DMS114 treated with DMSO at 0.1 percent for 48 hours (cell line): ENCODE measurements at regions not wholly inside any gene's neighbourhood (a gene's known extent, or its start where the extent isn't known, plus 50 kb on each side); places are given as distances from the start of the nearest gene placed in this dataset.

ENCODE experiments used
- DNase-seq: peaks from one replicate; lab custom pipeline; 2025; ENCODE audit not compliant: unreplicated experiment; lab: John Stamatoyannopoulos, UW

- DNase-seq, result no peak
These were observed 97.1 kb downstream of the JCAD start for GRCh38 chr10:29962166-29962850.

GRCh38 chr10:29961351-29961750 is 98.0 kb downstream of the JCAD start:
- no peak for DNase-seq

- no peak for DNase-seq
These were observed 99.1 kb downstream of the JCAD start for GRCh38 chr10:29960261-29960660.

GRCh38 chr10:29959586-29959985 is 99.8 kb downstream of the JCAD start:
- no peak for DNase-seq

GRCh38 chr10:29958440-29958839 is 100.9 kb downstream of the JCAD start:
- DNase-seq, result no peak

- no peak for DNase-seq
These were observed 101.5 kb downstream of the JCAD start for GRCh38 chr10:29957907-29958331.

GRCh38 chr10:29957236-29957635 is 102.2 kb downstream of the JCAD start:
- DNase-seq, result no peak

- DNase-seq, result no peak
These were observed 103.0 kb downstream of the JCAD start for GRCh38 chr10:29956335-29956924.

GRCh38 chr10:29955329-29955935 is 104.0 kb downstream of the JCAD start:
- DNase-seq, result no peak

- DNase-seq, result no peak
These were observed 107.9 kb downstream of the JCAD start for GRCh38 chr10:29951441-29951931.

GRCh38 chr10:29950391-29950790 is 109.0 kb downstream of the JCAD start:
- no peak for DNase-seq

GRCh38 chr10:29949411-29950011 is 109.9 kb downstream of the JCAD start:
- DNase-seq, result no peak

- no peak for DNase-seq
These were observed 110.5 kb downstream of the JCAD start for GRCh38 chr10:29948881-29949355.

- DNase-seq, result no peak
These were observed 111.7 kb downstream of the JCAD start for GRCh38 chr10:29947701-29948060.

GRCh38 chr10:29946953-29947700 is 112.3 kb downstream of the JCAD start:
- DNase-seq, result no peak

GRCh38 chr10:29946614-29946952 is 112.8 kb downstream of the JCAD start:
- no peak for DNase-seq

GRCh38 chr10:29941476-29941875 is 117.9 kb downstream of the JCAD start:
- no peak for DNase-seq

GRCh38 chr10:29932991-29933390 is 126.4 kb downstream of the JCAD start:
- no peak for DNase-seq

GRCh38 chr10:29931833-29932232 is 127.6 kb downstream of the JCAD start:
- no peak for DNase-seq

GRCh38 chr10:29929006-29929405 is 130.4 kb downstream of the JCAD start:
- DNase-seq, result no peak

GRCh38 chr10:29926693-29927048 is 132.7 kb downstream of the JCAD start:
- DNase-seq, result no peak
